NT2/D1 (cell line): ENCODE measurements at regions not wholly inside any gene's neighbourhood (a gene's known extent, or its start where the extent isn't known, plus 50 kb on each side); places are given as distances from the start of the nearest gene placed in this dataset.

Experiments
- YY1 ChIP-seq: IDR thresholded peaks from 2 replicates; pipeline ENCODE4 v1.6.1; 2011; ENCODE audit not compliant: insufficient read length, insufficient read depth
- ZNF274 ChIP-seq: IDR thresholded peaks from 2 replicates; pipeline ENCODE4 v1.6.1; 2011; ENCODE audit warnings: mild to moderate bottlenecking, low read depth, low read length

- TF ChIP-seq ZNF274 (no peak), YY1 (no peak)
Observed at GRCh38 chr1:234969011-234969441, 159.6 kb downstream of the TOMM20 start.
